ENCODE measurements at regions not wholly inside any gene's neighbourhood (a gene's known extent, or its start where the extent isn't known, plus 50 kb on each side); places are given as distances from the start of the nearest gene placed in this dataset.

DNA sequence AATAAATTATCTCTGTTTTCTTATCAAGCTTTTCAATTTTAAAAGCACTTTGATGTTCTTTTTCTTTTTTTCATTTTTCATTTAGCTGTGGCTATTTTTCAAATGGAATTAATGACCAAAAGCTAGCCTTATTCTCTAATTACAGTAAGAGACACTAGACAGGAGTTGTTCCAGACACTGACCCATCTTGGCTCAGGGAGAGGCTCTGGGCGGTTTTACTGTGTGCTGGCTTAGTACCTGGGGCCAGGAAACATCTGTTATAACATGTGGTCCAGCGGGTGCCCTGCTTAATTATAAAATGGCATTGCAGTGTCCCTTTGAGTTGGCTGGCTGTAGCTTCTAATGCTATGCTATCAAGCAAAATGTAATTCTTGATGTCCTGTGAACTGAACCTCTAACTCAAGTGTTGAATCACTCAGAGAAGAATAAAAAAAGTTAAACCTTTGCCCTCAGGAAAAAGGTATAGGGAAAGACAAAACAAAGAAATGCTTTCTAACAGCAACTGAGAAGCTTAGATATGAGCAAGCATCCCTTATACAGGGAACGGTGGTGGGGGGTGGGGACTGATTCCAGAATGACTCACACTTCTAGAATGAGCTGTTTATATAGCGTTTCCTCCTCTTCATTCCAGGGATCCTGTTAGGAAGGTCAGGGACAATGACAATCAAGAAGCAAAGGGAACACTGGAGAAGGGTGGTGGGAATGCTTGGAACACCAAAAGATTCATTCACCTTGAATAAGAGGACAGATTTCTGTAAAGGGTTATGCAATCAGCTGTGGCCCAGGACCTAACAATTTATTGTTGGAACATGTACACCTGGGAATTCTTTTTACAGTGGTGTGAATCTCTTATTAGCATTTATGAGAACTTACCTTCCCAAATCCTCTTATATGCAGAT is 58.7 kb upstream of the NFIB start:
- peak overlapping the region; percentile 74 for H3K9ac ChIP-seq (replicated peaks; ENCODE audit: extremely low read depth, insufficient read depth, low read length)
- BruUV-seq (replicated peaks): TSS peak; percentile 88
- peak overlapping the region in 1 of 3 experiments; percentile 29 for H3K4me3 ChIP-seq (replicated peaks in 1 of 3; ENCODE audit: insufficient read depth in 1 of 3, low read depth in 1 of 3, low read length in 3 of 3)
- H4K20me1 ChIP-seq (replicated peaks; ENCODE audit: control insufficient read depth, extremely low read depth, insufficient read depth, low read length): no peaks in the 10 kb centered on the region
- CTCF ChIA-PET: interaction anchor here (0.6 to 5.4 kb wide), 16 partner anchors 9 to 945 kb away, joined by 3 to 60 read pairs (median 4); no protein-coding TSS in a partner anchor
- DNase-seq (ENCODE audit: low read depth, low spot score): peak; percentile 98
- no peak overlapping the region for H2AFZ ChIP-seq (ENCODE audit: low read depth, low read length)
- POLR2A ChIA-PET: interaction anchor here (1.0 kb wide), 1 partner anchor 24 kb away, joined by 5 read pairs; no protein-coding TSS in a partner anchor
- H3K36me3 ChIP-seq (ENCODE audit: control insufficient read depth in 2 of 2, extremely low read depth in 1 of 2, insufficient read depth in 2 of 2, low read length in 2 of 2): no peaks in the 10 kb centered on the region
- peaks cover 36% of the 10 kb centered on the region for H3K4me1 ChIP-seq (ENCODE audit: control insufficient read depth, extremely low read depth, insufficient read depth, low read length)
- peak overlapping the region; percentile 96 for H3K27ac ChIP-seq (ENCODE audit: insufficient read depth, low read depth, low read length)
- peak; percentile 90 for FAIRE-seq
- dilution Hi-C loops (cut with MboI; ENCODE audit: extremely low pct_ligation_motif_present, low sequenced_read_pairs): no loop called here
- H3K4me2 ChIP-seq (ENCODE audit: insufficient read depth, low read length): peak overlapping the region; percentile 85
- H3K79me2 ChIP-seq (ENCODE audit: control insufficient read depth, insufficient read depth, low read length): no peaks in the 10 kb centered on the region
- intact Hi-C loops (cut with micrococcal nuclease): loop anchor here (1.0 to 5.0 kb wide), 6 partner anchors 19 to 276 kb away; no protein-coding TSS in a partner anchor
- no peaks in the 10 kb centered on the region for H3K9me1 ChIP-seq (replicated peaks; ENCODE audit: control insufficient read depth, extremely low read depth, insufficient read depth, low read length)
- H3K9me3 ChIP-seq (replicated peaks; ENCODE audit: control insufficient read depth, insufficient read depth, low read length): no peaks in the 10 kb centered on the region
- no peaks in the 10 kb centered on the region for H3K27me3 ChIP-seq (ENCODE audit: control insufficient read depth in 2 of 2, insufficient read depth in 2 of 2, low read length in 2 of 2)
- TF ChIP-seq POLR2AphosphoS5 (IDR thresholded peaks at IDR 0.05; ENCODE audit: insufficient read depth, low read depth, low read length) (peak; percentile 95), EZH2 (IDR thresholded peaks at IDR 0.05; ENCODE audit: borderline replicate concordance, low read depth, low read length, severe bottlenecking) (no peak), JUN (IDR thresholded peaks at IDR 0.05; ENCODE audit: borderline replicate concordance, insufficient read depth, insufficient read length, low read depth) (peak; percentile 98), MYC (IDR thresholded peaks at IDR 0.05; ENCODE audit: low read depth, low read length) (no peak), FOS (IDR thresholded peaks at IDR 0.05; ENCODE audit: borderline replicate concordance, insufficient read depth, low read length) (peak; percentile 99), POLR2A (IDR thresholded peaks at IDR 0.05; ENCODE audit: low read depth, low read length) (peak; percentile 70), GATA2 (IDR thresholded peaks at IDR 0.05; ENCODE audit: insufficient read depth, insufficient read length, low read depth, low read length) (peak; percentile 96)
- TF ChIP-seq, protein P1, sequence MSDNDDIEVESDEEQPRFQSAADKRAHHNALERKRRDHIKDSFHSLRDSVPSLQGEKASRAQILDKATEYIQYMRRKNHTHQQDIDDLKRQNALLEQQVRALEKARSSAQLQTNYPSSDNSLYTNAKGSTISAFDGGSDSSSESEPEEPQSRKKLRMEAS (IDR thresholded peaks at IDR 0.05; ENCODE audit: insufficient read depth, insufficient read length): no peak
